HS-5 (cell line): ENCODE measurements at regions not wholly inside any gene's neighbourhood (a gene's known extent, or its start where the extent isn't known, plus 50 kb on each side); places are given as distances from the start of the nearest gene placed in this dataset.
A peak's percentile ranks its signal among the peaks of the same experiment; 100 is the strongest.
"Not testable (repeated sequence)": the region's sequence is repeated elsewhere in the genome, so short reads cannot be mapped to it uniquely, and the experiment has no call there.

ENCODE experiments used
- DNase-seq: peaks from one replicate; pipeline ENCODE4 v3.0.0-alpha.2; 2012; ENCODE audit warnings: low read depth

DNA sequence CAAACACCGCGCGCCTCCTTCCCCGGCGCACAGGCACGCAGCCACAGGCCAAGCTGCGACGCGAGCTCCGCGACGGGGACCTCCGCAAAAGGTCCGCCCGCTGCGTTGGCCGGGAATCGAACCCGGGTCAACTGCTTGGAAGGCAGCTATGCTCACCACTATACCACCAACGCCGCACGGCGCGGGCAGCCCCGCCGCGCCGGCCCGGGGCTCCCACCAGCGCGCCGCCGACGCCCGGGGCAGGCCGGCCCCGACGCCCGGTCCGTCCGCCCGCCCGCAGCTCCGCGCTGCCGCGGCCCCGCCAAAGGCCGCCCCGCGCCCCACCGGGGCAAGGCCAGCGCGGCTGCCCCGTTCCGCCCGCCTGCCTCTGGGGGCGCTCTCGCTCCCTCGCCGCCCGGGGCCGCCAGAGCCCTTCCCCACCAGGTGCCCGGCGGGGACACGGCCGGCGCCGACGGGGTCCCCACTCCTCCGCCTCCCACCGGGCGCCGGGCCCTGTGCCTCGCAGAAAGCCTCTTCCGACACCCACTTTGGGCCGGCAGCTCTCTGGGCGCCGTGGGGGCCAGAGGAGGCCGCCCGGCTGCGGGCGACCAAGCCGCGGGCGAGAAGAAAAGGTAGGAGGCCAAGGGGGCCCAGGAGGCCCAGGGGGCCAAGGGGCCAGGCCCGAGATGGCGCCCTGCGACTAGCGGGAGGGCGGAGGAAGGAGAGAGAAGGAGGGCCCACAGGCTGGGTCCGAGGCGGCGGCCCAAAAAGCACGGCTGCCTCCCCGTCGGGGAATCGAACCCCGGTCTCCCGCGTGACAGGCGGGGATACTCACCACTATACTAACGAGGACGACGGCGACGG, 50.2 kb upstream of the FCGR2A start:
- DNase-seq, result not testable (repeated sequence)

DNA sequence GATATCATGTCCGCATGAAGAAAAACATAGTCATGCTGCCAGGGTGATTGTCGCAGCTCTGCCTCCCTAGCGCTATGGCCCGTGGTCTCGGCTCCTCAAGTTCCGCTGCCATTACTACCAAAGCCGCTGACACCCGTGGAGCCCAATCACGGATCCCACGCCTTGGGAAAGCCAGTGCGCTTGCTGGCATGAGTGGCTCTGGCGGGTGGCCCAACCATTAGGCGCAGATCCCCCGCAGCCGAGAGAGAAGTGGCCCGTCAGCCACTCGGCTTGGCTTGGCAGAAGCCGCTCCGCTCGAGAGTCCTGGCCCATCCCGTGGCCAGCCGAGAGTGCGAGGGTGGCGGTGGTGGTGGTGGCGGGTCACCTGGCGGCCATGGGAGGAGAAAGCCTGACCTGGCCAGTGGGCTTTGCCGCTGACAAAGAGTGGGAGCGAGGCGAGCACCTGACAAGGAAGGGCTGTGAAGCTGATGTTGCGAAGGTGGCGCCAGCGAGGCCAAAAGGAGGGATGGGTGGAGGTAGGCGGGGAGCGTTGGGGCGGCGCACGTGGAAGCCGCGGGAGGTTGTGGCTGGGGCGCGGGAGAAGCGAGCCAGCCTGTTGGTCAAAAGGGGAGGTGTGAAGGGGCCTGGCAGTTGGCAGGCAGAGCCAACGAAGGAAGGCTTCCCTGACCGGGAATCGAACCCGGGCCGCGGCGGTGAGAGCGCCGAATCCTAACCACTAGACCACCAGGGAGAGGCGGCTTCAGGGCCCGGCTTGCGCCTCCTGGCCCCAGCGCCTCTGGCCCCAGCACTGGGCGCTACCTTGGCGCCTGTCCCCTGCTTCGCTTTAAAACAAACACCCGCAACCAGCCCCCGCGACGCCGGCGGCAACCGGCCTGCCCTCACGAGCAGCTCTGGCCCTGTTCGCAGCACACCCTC, 51.0 kb upstream of the FCGR2A start:
- DNase-seq, result not testable (repeated sequence)

DNA sequence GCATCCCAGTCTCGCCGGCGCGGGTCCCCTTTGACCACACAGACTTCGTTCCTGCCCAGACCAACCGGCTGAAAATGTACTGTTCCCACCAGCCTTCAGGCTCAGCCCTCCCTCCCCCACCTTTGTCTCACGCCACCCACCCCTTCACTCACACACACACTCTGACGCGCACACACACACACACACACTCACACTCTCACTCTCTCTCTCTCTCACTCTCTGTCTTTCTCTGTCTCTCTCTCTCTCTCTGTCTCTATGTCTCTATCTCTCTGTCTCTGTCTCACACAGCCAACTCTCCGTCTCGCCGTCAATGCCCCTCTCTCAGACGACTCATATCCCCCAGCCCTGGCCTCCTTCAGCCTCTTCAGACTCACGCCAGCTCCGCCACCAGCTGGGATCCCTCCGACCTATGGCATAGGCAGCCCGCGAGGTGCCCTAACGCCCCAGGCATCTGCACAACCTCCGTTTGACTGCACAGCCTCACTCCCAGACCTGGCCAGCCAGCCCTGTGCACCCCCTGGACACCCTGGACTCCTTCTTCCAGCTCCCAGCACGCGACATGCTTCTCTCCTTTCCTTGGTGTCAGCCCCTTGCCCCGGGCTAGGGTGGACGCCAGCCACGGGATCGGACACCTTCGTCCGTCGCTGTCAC, 53.4 kb upstream of the FCGR2A start:
- DNase-seq, result not testable (repeated sequence)

DNA sequence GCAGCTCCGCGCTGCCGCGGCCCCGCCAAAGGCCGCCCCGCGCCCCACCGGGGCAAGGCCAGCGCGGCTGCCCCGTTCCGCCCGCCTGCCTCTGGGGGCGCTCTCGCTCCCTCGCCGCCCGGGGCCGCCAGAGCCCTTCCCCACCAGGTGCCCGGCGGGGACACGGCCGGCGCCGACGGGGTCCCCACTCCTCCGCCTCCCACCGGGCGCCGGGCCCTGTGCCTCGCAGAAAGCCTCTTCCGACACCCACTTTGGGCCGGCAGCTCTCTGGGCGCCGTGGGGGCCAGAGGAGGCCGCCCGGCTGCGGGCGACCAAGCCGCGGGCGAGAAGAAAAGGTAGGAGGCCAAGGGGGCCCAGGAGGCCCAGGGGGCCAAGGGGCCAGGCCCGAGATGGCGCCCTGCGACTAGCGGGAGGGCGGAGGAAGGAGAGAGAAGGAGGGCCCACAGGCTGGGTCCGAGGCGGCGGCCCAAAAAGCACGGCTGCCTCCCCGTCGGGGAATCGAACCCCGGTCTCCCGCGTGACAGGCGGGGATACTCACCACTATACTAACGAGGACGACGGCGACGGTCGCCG, 57.4 kb upstream of the FCGR2A start:
- not testable (repeated sequence) for DNase-seq

DNA sequence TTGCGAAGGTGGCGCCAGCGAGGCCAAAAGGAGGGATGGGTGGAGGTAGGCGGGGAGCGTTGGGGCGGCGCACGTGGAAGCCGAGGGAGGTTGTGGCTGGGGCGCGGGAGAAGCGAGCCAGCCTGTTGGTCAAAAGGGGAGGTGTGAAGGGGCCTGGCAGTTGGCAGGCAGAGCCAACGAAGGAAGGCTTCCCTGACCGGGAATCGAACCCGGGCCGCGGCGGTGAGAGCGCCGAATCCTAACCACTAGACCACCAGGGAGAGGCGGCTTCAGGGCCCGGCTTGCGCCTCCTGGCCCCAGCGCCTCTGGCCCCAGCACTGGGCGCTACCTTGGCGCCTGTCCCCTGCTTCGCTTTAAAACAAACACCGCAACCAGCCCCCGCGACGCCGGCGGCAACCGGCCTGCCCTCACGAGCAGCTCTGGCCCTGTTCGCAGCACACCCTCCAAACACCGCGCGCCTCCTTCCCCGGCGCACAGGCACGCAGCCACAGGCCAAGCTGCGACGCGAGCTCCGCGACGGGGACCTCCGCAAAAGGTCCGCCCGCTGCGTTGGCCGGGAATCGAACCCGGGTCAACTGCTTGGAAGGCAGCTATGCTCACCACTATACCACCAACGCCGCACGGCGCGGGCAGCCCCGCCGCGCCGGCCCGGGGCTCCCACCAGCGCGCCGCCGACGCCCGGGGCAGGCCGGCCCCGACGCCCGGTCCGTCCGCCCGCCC, 58.1 kb upstream of the FCGR2A start:
- not testable (repeated sequence) for DNase-seq

DNA sequence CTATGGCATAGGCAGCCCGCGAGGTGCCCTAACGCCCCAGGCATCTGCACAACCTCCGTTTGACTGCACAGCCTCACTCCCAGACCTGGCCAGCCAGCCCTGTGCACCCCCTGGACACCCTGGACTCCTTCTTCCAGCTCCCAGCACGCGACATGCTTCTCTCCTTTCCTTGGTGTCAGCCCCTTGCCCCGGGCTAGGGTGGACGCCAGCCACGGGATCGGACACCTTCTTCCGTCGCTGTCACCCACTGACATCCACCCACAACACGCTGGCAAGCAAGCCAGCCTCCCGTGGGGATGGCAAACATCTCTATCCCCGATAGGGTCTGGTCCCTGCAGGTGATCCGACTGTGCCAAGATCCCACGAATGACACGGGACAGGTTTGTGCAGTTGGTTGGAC, 60.5 kb upstream of the FCGR2A start:
- DNase-seq, result not testable (repeated sequence)

DNA sequence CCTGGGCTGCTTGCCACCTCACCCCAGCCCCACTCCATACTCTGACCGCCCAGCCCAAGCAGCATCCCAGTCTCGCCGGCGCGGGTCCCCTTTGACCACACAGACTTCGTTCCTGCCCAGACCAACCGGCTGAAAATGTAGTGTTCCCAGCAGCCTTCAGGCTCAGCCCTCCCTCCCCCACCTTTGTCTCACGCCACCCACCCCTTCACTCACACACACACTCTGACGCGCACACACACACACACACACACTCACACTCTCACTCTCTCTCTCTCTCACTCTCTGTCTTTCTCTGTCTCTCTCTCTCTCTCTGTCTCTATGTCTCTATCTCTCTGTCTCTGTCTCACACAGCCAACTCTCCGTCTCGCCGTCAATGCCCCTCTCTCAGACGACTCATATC, 61.0 kb upstream of the FCGR2A start:
- DNase-seq, result not testable (repeated sequence)

DNA sequence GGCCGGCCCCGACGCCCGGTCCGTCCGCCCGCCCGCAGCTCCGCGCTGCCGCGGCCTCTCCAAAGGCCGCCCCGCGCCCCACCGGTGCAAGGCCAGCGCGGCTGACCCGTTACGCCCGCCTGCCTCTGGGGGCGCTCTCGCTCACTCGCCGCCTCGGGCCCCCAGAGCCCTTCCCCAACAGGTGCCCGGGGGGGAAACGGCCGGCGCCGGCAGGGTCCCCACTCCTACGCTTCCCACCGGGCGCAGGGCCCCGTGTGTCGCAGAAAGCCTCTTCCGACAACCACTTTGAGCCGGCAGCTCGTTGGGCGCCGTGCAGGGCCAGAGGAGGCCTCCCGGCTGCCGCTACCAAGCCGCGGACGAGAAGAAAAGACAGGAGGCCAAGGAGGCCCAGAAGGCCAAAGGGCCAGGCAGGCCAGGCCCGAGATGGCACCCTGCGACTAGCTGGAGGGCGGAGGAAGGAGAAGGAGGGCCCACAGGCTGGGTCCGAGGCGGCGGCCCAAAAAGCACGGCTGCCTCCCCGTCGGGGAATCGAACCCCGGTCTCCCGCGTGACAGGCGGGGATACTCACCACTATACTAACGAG, 64.9 kb upstream of the FCGR2A start:
- peak; percentile 33 for DNase-seq

DNA sequence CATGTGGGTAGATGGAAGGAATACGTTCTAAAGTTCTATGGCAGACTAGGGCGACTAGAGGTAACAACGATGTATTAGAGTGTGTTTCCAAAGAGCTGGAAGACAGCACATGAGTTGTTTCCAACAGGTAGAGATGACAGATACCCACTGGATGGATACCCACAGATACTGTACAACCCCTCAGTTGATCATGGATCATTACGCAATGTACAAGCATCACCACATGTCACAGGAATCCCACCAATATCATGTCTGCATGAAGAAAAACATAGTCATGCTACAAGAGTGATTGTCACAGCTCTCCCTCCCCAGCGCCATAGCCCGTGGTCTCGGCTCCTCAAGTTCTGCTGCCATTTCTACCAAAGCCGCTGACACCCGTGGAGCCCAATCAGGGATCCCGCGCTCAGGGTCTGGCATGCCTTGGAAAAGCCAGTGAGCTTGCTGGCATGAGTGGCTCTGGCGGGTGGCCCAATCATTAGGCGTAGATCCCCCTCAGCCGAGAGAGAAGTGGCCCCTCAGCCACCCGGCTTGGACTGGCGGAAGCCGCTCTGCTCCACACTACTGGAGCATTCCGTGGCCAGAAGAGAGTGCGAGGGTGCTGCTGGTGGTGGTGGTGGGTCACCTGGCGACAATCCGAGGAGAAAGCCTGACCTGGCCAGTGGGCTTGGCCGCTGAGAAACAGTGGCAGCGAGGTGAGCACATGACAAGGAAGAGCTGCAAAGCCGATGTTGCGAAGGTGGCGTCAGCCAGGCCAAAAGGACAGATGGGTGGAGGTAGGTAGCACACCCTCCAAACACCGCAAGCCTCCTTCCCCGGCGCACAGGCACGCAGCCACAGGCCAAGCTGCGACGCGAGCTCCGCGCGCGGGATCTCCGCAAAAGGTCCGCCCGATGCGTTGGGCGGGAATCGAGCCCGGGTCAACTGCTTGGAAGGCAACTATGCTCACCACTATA, 65.7 kb upstream of the FCGR2A start:
- DNase-seq, result peak; percentile 28

DNA sequence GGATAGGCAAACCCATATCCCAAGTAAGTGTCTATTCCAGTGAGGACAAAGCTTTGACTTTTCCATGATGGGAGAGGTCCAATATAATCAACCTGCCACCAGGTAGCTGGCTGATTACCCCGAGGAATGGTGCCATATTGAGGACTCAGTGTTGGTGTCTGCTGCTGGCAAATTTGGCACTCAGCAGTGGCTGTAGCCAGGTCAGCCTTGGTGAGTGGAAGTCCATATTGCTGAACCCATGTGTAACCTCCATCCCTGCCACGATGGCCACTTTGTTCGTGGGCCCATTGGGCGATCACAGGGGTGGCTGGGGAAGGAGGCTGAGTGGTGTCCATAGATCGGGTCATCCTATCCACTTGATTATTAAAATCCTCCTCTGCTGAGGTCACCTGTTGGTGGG, 65.5 kb upstream of the CFAP126 start:
- not testable (repeated sequence) for DNase-seq

DNA sequence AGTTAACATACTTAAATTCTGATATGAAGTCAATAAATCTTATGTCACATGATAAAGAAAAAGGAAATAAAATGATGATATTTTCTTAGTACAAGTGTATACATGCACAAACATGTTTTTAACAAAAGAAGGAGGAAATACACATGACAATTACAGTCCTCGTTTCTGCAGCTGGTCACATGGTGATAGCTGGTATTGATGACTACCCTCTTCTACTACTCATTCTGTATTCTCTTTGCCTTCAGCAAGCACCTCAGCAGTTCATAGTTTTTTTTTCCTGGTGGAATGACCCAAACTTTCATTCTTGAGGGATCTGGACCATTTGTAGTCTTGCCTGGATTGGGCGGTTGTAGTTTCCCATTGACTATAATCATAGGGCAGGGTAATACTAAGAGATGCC, 64.4 kb upstream of the CFAP126 start:
- DNase-seq, result no peak

DNA sequence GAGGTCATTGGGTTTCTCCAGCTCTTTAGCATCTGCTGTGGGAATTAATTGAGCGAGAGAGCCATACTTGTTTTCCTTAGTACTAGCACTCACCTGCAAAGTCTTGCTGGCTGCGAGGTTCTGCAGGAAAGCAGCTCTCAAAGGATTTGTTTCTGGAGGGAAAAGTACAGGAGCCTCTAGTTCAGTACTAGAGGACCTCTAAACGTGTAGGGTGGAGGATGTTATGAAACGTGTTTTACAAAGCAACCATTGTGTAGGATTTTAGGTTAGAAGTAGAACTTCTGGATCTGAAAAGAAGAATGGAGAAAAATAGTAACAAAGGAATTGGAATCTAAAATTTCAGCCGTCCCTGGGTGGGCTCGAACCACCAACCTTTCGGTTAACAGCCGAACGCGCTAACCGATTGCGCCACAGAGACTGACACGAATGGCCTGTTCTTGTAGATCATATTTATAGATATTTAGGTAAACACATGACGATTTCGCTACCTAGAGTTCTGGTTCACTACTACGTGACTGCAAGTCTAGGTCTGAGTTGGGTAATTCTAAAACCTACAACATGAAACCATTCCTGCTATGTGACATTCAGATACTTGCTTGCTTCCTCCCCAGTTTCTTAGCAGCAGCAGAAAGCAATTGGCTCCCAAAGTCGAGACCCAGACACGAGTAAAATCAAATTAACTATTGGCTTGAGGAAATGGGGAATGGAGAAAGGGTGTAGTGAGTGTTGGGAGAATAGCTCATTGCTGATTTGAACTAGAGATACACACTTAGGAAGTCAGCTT, 60.2 kb upstream of the CFAP126 start:
- peak; percentile 71 for DNase-seq

DNA sequence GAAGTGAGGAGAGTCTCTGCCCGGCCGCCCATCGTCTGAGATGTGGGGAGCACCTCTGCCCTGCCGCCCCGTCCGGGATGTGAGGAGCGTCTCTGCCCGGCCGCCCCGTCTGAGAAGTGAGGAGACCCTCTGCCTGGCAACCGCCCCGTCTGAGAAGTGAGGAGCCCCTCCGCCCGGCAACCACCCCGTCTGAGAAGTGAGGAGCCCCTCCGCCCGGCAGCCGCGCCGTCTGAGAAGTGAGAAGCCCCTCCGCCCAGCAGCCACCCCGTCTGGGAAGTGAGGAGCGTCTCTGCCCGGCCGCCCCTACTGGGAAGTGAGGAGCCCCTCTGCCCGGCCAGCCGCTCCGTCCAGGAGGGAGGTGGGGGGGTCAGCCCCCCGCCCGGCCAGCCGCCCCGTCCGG, 55.2 kb upstream of the CFAP126 start:
- not testable (repeated sequence) for DNase-seq

DNA sequence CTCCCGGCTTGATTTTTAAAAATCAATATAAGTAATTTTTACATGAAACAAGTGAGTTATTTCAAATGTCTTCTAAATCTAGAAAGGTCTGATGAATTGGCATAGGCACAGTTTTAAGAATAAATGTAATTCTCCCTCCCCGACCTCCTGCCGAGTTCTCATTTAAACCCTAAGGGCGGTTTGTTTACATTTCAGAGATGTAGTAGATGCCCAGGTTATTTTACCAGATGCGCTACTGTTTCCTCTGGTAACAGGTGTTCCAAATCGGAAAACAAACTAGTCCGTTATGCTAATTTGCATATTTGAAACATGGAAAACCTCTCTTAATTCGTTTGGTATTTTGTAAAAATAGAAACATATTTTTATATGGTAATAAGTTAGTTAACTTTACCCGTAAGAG, 53.8 kb upstream of the CFAP126 start:
- no peak for DNase-seq

DNA sequence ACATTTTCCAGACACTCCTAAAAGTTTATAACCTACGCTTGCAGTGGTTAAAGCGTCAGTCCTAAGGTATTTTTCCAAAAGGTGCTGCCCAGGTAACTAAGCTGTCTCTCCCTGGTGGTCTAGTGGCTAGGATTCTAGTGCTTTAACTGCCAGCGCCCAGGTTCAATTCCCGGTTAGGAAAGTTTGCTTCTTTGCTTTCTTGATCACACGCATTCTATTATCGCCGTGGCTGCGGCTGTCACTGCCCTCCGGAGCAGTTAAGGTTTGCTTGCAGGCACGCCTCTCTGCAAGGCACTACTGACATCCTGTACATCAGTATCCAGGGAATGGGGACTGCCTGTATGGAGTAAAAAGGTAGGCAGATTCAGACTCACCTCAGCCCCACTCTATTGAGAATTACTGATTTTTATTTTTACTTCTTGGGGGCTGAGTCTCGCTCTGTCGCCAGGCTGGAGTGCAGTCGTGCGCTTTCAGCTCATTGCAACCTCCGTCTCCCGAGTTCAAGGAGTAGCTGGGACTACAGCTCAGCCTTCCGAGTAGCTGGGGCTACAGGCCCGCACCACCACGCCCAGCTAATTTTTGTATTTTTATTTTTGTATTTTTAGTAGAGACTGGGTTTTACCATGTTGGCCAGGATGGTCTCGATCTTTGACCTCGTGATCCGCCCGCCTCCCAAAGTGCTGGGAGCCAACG, 53.2 kb upstream of the CFAP126 start:
- DNase-seq, result no peak

DNA sequence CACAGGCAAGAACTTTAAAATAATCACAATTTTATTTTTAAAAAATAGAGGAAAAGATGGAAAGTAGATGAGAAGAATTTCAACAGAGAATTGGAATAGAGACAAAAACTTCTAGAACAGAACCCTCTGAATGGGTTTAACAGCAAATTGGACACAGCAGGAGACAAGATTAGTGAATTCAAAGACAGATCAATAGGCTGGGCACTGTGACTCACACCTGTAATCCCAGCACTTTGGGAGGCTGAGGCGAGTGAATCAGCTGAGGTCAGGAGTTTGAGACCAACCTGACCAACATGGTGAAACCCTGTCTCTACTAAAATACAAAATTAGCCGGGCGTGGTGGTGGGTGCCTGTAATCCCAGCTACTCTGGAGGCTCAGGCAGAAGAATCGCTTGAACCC, 49.9 kb upstream of the CFAP126 start:
- DNase-seq, result not testable (repeated sequence)
